ENCODE measurements at regions not wholly inside any gene's neighbourhood (a gene's known extent, or its start where the extent isn't known, plus 50 kb on each side); places are given as distances from the start of the nearest gene placed in this dataset.

GRCh38 chr5:82447913-82448312 is 169.8 kb upstream of the RPS23 start (continued):
- TF ChIP-seq MGA (IDR thresholded peaks at IDR 0.05), result peak; percentile 23; the same call in 1 of the 2 replicates
